ENCODE measurements at regions not wholly inside any gene's neighbourhood (a gene's known extent, or its start where the extent isn't known, plus 50 kb on each side); places are given as distances from the start of the nearest gene placed in this dataset.
"Not testable (repeated sequence)": the region's sequence is repeated elsewhere in the genome, so short reads cannot be mapped to it uniquely, and the experiment has no call there.

GRCh38 chr1:235049716-235050378 is 78.8 kb downstream of the TOMM20 start:
- H3K27ac ChIP-seq (ENCODE audit: insufficient read depth, low read length, poor library complexity, severe bottlenecking); H3K9me3 ChIP-seq (ENCODE audit: control insufficient read depth, low read length); DNase-seq; H3K4me3 ChIP-seq (ENCODE audit: insufficient read depth, low read depth, low read length, poor library complexity, severe bottlenecking); H3K4me1 ChIP-seq (ENCODE audit: control insufficient read depth, insufficient read depth, low read length, poor library complexity, severe bottlenecking); H3K36me3 ChIP-seq (ENCODE audit: control insufficient read depth, insufficient read depth, low read length); H3K27me3 ChIP-seq (replicated peaks; ENCODE audit: control insufficient read depth, insufficient read depth, low read length, poor library complexity, severe bottlenecking): not testable (repeated sequence)

GRCh38 chr1:235049217-235049616 is 79.4 kb downstream of the TOMM20 start:
- no peaks in the 10 kb centered on the region for H3K9me3 ChIP-seq (ENCODE audit: control insufficient read depth, low read length)
- H3K27ac ChIP-seq (ENCODE audit: insufficient read depth, low read length, poor library complexity, severe bottlenecking): no peak overlapping the region
- no peak overlapping the region for H3K4me3 ChIP-seq (ENCODE audit: insufficient read depth, low read depth, low read length, poor library complexity, severe bottlenecking)
- DNase-seq: no peak
- H3K4me1 ChIP-seq (ENCODE audit: control insufficient read depth, insufficient read depth, low read length, poor library complexity, severe bottlenecking): no peaks in the 10 kb centered on the region
- H3K27me3 ChIP-seq (replicated peaks; ENCODE audit: control insufficient read depth, insufficient read depth, low read length, poor library complexity, severe bottlenecking): no peaks in the 10 kb centered on the region
- H3K36me3 ChIP-seq (ENCODE audit: control insufficient read depth, insufficient read depth, low read length): no peaks in the 10 kb centered on the region

GRCh38 chr1:235047331-235047871 is 81.2 kb downstream of the TOMM20 start:
- H3K27ac ChIP-seq (ENCODE audit: insufficient read depth, low read length, poor library complexity, severe bottlenecking): no peak overlapping the region
- H3K9me3 ChIP-seq (ENCODE audit: control insufficient read depth, low read length): no peaks in the 10 kb centered on the region
- no peak overlapping the region for H3K4me3 ChIP-seq (ENCODE audit: insufficient read depth, low read depth, low read length, poor library complexity, severe bottlenecking)
- no peak for DNase-seq
- no peaks in the 10 kb centered on the region for H3K27me3 ChIP-seq (replicated peaks; ENCODE audit: control insufficient read depth, insufficient read depth, low read length, poor library complexity, severe bottlenecking)
- no peaks in the 10 kb centered on the region for H3K4me1 ChIP-seq (ENCODE audit: control insufficient read depth, insufficient read depth, low read length, poor library complexity, severe bottlenecking)
- no peaks in the 10 kb centered on the region for H3K36me3 ChIP-seq (ENCODE audit: control insufficient read depth, insufficient read depth, low read length)

- Histone ChIP-seq H3K27me3 (replicated peaks; ENCODE audit: control insufficient read depth, insufficient read depth, low read length, poor library complexity, severe bottlenecking) (no peaks in the 10 kb centered on the region), H3K36me3 (ENCODE audit: control insufficient read depth, insufficient read depth, low read length) (no peaks in the 10 kb centered on the region), H3K4me1 (ENCODE audit: control insufficient read depth, insufficient read depth, low read length, poor library complexity, severe bottlenecking) (peaks cover 3% of the 10 kb centered on the region), H3K27ac (ENCODE audit: insufficient read depth, low read length, poor library complexity, severe bottlenecking) (no peak overlapping the region), H3K4me3 (ENCODE audit: insufficient read depth, low read depth, low read length, poor library complexity, severe bottlenecking) (no peak overlapping the region), H3K9me3 (ENCODE audit: control insufficient read depth, low read length) (no peaks in the 10 kb centered on the region)
- DNase-seq: no peak
These were observed 82.6 kb downstream of the TOMM20 start for GRCh38 chr1:235045921-235046601.

GRCh38 chr1:235045034-235045690 is 83.5 kb downstream of the TOMM20 start:
- no peaks in the 10 kb centered on the region for H3K27me3 ChIP-seq (replicated peaks; ENCODE audit: control insufficient read depth, insufficient read depth, low read length, poor library complexity, severe bottlenecking)
- peaks cover 6% of the 10 kb centered on the region for H3K4me1 ChIP-seq (ENCODE audit: control insufficient read depth, insufficient read depth, low read length, poor library complexity, severe bottlenecking)
- no peaks in the 10 kb centered on the region for H3K36me3 ChIP-seq (ENCODE audit: control insufficient read depth, insufficient read depth, low read length)
- no peaks in the 10 kb centered on the region for H3K9me3 ChIP-seq (ENCODE audit: control insufficient read depth, low read length)
- H3K27ac ChIP-seq (ENCODE audit: insufficient read depth, low read length, poor library complexity, severe bottlenecking): no peak overlapping the region
- no peak for DNase-seq
- H3K4me3 ChIP-seq (ENCODE audit: insufficient read depth, low read depth, low read length, poor library complexity, severe bottlenecking): no peak overlapping the region

- H3K4me3 ChIP-seq (ENCODE audit: insufficient read depth, low read depth, low read length, poor library complexity, severe bottlenecking): no peak overlapping the region
- no peaks in the 10 kb centered on the region for H3K36me3 ChIP-seq (ENCODE audit: control insufficient read depth, insufficient read depth, low read length)
- no peaks in the 10 kb centered on the region for H3K9me3 ChIP-seq (ENCODE audit: control insufficient read depth, low read length)
- no peaks in the 10 kb centered on the region for H3K27me3 ChIP-seq (replicated peaks; ENCODE audit: control insufficient read depth, insufficient read depth, low read length, poor library complexity, severe bottlenecking)
- H3K4me1 ChIP-seq (ENCODE audit: control insufficient read depth, insufficient read depth, low read length, poor library complexity, severe bottlenecking): peaks cover 6% of the 10 kb centered on the region
- DNase-seq: no peak
- H3K27ac ChIP-seq (ENCODE audit: insufficient read depth, low read length, poor library complexity, severe bottlenecking): no peak overlapping the region
These were observed 85.4 kb downstream of the TOMM20 start for GRCh38 chr1:235043234-235043633.

GRCh38 chr1:235038701-235039100 is 89.9 kb downstream of the TOMM20 start:
- H3K27ac ChIP-seq (ENCODE audit: insufficient read depth, low read length, poor library complexity, severe bottlenecking): no peak overlapping the region
- H3K9me3 ChIP-seq (ENCODE audit: control insufficient read depth, low read length): no peaks in the 10 kb centered on the region
- no peaks in the 10 kb centered on the region for H3K36me3 ChIP-seq (ENCODE audit: control insufficient read depth, insufficient read depth, low read length)
- peaks cover 6% of the 10 kb centered on the region for H3K4me1 ChIP-seq (ENCODE audit: control insufficient read depth, insufficient read depth, low read length, poor library complexity, severe bottlenecking)
- no peak overlapping the region for H3K4me3 ChIP-seq (ENCODE audit: insufficient read depth, low read depth, low read length, poor library complexity, severe bottlenecking)
- no peak for DNase-seq
- no peaks in the 10 kb centered on the region for H3K27me3 ChIP-seq (replicated peaks; ENCODE audit: control insufficient read depth, insufficient read depth, low read length, poor library complexity, severe bottlenecking)

GRCh38 chr1:235035928-235036327 is 92.7 kb downstream of the TOMM20 start:
- Histone ChIP-seq H3K36me3 (ENCODE audit: control insufficient read depth, insufficient read depth, low read length) (no peaks in the 10 kb centered on the region), H3K9me3 (ENCODE audit: control insufficient read depth, low read length) (no peaks in the 10 kb centered on the region), H3K27me3 (replicated peaks; ENCODE audit: control insufficient read depth, insufficient read depth, low read length, poor library complexity, severe bottlenecking) (no peaks in the 10 kb centered on the region), H3K4me3 (ENCODE audit: insufficient read depth, low read depth, low read length, poor library complexity, severe bottlenecking) (no peak overlapping the region), H3K4me1 (ENCODE audit: control insufficient read depth, insufficient read depth, low read length, poor library complexity, severe bottlenecking) (peaks cover 1% of the 10 kb centered on the region), H3K27ac (ENCODE audit: insufficient read depth, low read length, poor library complexity, severe bottlenecking) (no peak overlapping the region)
- no peak for DNase-seq

GRCh38 chr1:235030919-235031596 is 97.6 kb downstream of the TOMM20 start:
- H3K36me3 ChIP-seq (ENCODE audit: control insufficient read depth, insufficient read depth, low read length): no peaks in the 10 kb centered on the region
- H3K9me3 ChIP-seq (ENCODE audit: control insufficient read depth, low read length): no peaks in the 10 kb centered on the region
- H3K27me3 ChIP-seq (replicated peaks; ENCODE audit: control insufficient read depth, insufficient read depth, low read length, poor library complexity, severe bottlenecking): no peaks in the 10 kb centered on the region
- no peak overlapping the region for H3K4me3 ChIP-seq (ENCODE audit: insufficient read depth, low read depth, low read length, poor library complexity, severe bottlenecking)
- no peaks in the 10 kb centered on the region for H3K4me1 ChIP-seq (ENCODE audit: control insufficient read depth, insufficient read depth, low read length, poor library complexity, severe bottlenecking)
- DNase-seq: no peak
- H3K27ac ChIP-seq (ENCODE audit: insufficient read depth, low read length, poor library complexity, severe bottlenecking): no peak overlapping the region

Data from effector memory CD4-positive, alpha-beta T cell (primary cell).